IPS DF 6.9 (cell line): ENCODE measurements at regions not wholly inside any gene's neighbourhood (a gene's known extent, or its start where the extent isn't known, plus 50 kb on each side); places are given as distances from the start of the nearest gene placed in this dataset.

Experiments
- DNase-seq: peaks from one replicate; pipeline ENCODE4 v3.0.0-alpha.2; 2013; ENCODE audit warnings: low read depth, low spot score
- H3K27ac ChIP-seq: one replicate; pipeline ENCODE4 v1.5.1; 2013; ENCODE audit warnings: low read length, control low read depth
- H3K27me3 ChIP-seq: 2 replicates; pipeline ENCODE4 v1.6.1; 2013; ENCODE audit warnings: mild to moderate bottlenecking, low read length; ENCODE audit not compliant: control insufficient read depth, insufficient read depth
- H3K36me3 ChIP-seq: 2 replicates; pipeline ENCODE4 v1.6.1; 2013; ENCODE audit warnings: low read length; ENCODE audit not compliant: control insufficient read depth, insufficient read depth
- H3K4me1 ChIP-seq: 2 replicates; pipeline ENCODE4 v1.6.1; 2013; ENCODE audit warnings: low read length; ENCODE audit not compliant: control insufficient read depth, insufficient read depth
- H3K4me3 ChIP-seq: 2 replicates; pipeline ENCODE4 v1.5.1; 2013; ENCODE audit warnings: mild to moderate bottlenecking, low read length
- H3K9me3 ChIP-seq: 2 replicates; pipeline ENCODE4 v1.6.1; 2013; ENCODE audit warnings: low read length, inconsistent platforms; ENCODE audit not compliant: control insufficient read depth, insufficient read depth
- WGBS: extraction: QIAGEN DNeasy Blood & Tissue Kit; methylation state at CpG from one replicate; pipeline ENCODE4 v1.1.7; 2013; ENCODE audit warnings: mixed read lengths, missing lambda C conversion rate; ENCODE audit not compliant: insufficient read length, insufficient coverage; 5-methylcytosine and 5-hydroxymethylcytosine counted together

DNA sequence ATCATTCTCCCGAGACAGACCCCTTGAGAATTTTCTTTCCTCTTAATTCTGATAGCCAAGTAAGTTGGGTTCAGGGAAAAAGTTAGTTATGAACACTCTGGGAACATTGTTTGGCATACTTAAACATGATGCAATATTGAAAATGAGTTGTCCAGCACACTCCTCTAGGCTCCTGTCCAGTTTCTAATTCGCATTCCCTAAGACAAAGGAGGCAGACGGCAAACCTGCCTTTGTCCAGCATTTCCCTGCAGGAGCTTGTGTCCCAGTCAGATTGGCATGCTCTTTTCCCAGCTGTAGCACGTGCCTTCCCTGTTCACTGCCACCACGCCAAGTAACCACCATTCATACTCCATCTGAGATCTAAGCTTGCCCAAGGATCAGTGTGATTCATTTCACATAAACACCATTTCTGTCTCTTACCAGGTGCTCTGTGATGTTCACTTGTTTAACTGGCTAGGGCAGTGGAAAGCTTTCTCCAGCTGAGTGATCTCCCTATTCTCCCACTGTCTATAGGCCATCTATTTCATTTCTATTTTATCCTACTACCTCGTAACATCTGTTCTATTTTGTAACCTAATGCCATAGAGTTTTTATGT is 150.0 kb upstream of the EPB41L3 start:
- H3K27me3 ChIP-seq = no peaks in the 10 kb centered on the region
- H3K4me1 ChIP-seq = no peaks in the 10 kb centered on the region
- H3K36me3 ChIP-seq = no peaks in the 10 kb centered on the region
- no peaks in the 10 kb centered on the region for H3K9me3 ChIP-seq
- DNase-seq = no peak
- no peak overlapping the region for H3K27ac ChIP-seq
- no CpG with 5 or more reads among the region's 6 CpGs for WGBS
- no peak overlapping the region for H3K4me3 ChIP-seq

DNA sequence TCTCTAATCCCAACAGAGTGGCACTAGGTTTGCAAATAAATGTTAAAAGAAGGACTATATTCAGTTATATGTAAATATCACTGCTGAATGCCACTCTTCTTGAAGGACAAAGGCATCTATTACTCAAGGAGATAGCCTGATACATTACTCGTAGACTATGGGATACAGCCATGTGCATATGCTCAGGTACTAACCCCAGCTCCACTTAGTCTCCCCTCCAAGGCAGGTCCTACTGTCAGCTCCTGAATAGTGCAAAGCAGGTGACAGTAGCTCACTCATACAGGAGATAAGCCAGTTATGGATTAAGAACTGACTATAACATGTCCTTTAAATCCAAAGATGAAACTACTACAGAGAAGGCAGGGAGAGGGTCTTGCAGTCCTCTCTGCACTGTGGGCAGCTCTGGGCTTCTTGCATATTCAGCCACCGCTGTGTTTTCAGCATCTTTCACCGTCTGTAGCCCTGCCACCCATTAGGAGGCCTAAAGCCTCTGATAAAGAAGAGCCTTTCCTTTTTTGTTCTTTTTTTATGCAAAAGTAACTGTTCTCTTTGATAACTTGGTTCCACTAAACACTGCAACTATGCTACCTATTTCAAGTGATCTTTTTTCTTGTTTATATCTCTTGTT is 135.1 kb upstream of the EPB41L3 start:
- Histone ChIP-seq H3K4me1 (peaks cover 5% of the 10 kb centered on the region; the same call in 1 of the 2 replicates), H3K9me3 (no peaks in the 10 kb centered on the region), H3K27ac (no peak overlapping the region), H3K36me3 (no peaks in the 10 kb centered on the region), H3K27me3 (no peaks in the 10 kb centered on the region), H3K4me3 (no peak overlapping the region)
- no CpG with 5 or more reads among the region's 3 CpGs for WGBS
- DNase-seq = no peak

- Histone ChIP-seq H3K4me1 (peaks cover 5% of the 10 kb centered on the region; the same call in 1 of the 2 replicates), H3K27ac (no peak overlapping the region), H3K27me3 (no peaks in the 10 kb centered on the region), H3K4me3 (no peak overlapping the region), H3K36me3 (no peaks in the 10 kb centered on the region), H3K9me3 (no peaks in the 10 kb centered on the region)
- no peak for DNase-seq
- WGBS = no CpG with 5 or more reads among the region's 3 CpGs
Observed at GRCh38 chr18:5678278-5678677, 134.5 kb upstream of the EPB41L3 start.

- no CpG with 5 or more reads among the region's 2 CpGs for WGBS
- H3K27ac ChIP-seq = no peak overlapping the region
- no peaks in the 10 kb centered on the region for H3K9me3 ChIP-seq
- no peaks in the 10 kb centered on the region for H3K36me3 ChIP-seq
- no peak for DNase-seq
- peaks cover 1% of the 10 kb centered on the region; the same call in 1 of the 2 replicates for H3K4me1 ChIP-seq
- no peaks in the 10 kb centered on the region for H3K27me3 ChIP-seq
- H3K4me3 ChIP-seq = no peak overlapping the region
Observed at GRCh38 chr18:5673616-5674015, 129.8 kb upstream of the EPB41L3 start.

DNA sequence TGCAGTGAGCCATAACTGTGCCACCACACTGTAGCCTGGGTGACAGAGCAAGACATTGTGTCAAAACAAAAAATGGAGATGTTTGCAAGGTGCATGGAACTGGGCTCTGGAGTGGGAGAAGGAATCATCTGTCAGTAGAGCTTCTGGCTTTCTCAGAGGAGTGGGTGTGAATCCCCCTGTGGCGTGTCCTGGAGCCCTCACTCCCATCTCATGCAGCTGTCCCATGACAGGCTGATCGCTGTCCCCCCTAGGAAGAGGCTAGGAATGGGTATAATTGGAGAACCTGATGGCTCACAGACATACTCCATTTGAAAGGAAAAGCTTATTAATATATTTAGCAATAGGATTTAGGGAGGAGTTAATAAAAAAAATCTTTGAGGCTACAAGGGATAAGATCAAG is 125.8 kb upstream of the EPB41L3 start:
- Histone ChIP-seq H3K27me3 (no peaks in the 10 kb centered on the region), H3K4me1 (no peaks in the 10 kb centered on the region), H3K4me3 (no peak overlapping the region), H3K36me3 (no peaks in the 10 kb centered on the region), H3K27ac (no peak overlapping the region), H3K9me3 (no peaks in the 10 kb centered on the region)
- no CpG with 5 or more reads among the region's 2 CpGs for WGBS
- no peak for DNase-seq

DNA sequence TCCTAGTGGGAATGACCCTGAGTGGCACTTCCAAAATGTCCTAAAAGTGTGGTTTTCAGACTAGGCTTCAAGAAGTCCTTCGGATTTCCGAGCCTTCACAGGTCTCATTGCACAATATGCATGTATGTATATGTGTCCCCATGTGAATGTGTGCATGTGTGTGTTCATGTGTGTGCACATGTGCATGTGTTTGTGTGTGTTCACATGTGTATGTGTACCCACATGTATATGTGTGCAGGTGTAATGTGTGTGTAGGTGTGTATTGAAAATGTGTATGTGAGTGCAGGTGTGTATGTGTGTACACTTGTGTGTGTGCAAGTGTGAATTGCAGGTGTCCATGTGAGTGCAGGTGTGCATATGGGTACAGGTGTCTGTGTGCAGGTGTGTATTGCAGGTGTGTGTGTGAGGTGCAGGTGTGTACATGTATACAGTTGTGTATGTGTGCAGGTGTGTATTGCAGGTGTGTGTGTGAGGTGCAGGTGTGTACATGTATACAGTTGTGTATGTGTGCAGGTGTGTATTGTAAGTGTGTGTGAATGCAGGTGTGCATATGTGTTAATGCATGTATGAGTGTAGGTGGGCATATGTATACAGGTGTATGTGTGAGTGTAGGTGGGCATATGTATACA is 124.4 kb upstream of the EPB41L3 start:
- DNase-seq = no peak
- H3K27ac ChIP-seq = no peak overlapping the region
- no peaks in the 10 kb centered on the region for H3K9me3 ChIP-seq
- no peaks in the 10 kb centered on the region for H3K27me3 ChIP-seq
- H3K4me3 ChIP-seq = no peak overlapping the region
- no peaks in the 10 kb centered on the region for H3K36me3 ChIP-seq
- no peaks in the 10 kb centered on the region for H3K4me1 ChIP-seq
- WGBS = no CpG with 5 or more reads among the region's 2 CpGs

DNA sequence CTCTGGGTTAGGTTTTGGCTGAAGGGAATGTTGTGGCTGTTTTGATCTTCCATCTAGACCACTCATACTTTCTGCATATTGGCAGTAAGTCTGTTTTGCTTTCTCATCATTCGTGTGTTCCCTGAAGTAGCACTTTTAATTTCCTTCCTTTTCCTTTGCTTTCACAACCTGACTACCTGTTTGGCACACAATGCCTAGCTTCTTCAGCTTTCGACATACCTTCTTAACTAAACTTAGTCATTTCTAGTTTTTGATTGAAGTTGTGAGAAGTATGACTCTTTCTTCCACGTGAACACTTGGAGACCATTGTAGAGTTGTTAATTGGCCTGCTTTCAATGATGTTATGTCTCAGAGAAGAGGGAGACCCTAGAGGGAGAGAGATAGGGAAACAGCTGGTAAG is 123.6 kb upstream of the EPB41L3 start:
- Histone ChIP-seq H3K9me3 (no peaks in the 10 kb centered on the region), H3K36me3 (no peaks in the 10 kb centered on the region), H3K27ac (no peak overlapping the region), H3K27me3 (no peaks in the 10 kb centered on the region), H3K4me3 (no peak overlapping the region), H3K4me1 (no peaks in the 10 kb centered on the region)
- no CpG with 5 or more reads among the region's 3 CpGs for WGBS
- no peak for DNase-seq

- H3K36me3 ChIP-seq = no peaks in the 10 kb centered on the region
- H3K27ac ChIP-seq = no peak overlapping the region
- H3K27me3 ChIP-seq = no peaks in the 10 kb centered on the region
- no peak for DNase-seq
- H3K9me3 ChIP-seq = no peaks in the 10 kb centered on the region
- no peak overlapping the region for H3K4me3 ChIP-seq
- WGBS = no CpG with 5 or more reads among the region's 3 CpGs
- H3K4me1 ChIP-seq = no peaks in the 10 kb centered on the region
Observed at GRCh38 chr18:5662586-5663090, 118.8 kb upstream of the EPB41L3 start.

GRCh38 chr18:5661179-5661578 is 117.4 kb upstream of the EPB41L3 start:
- WGBS = no CpG with 5 or more reads among the region's 1 CpG
- no peak for DNase-seq
- H3K4me3 ChIP-seq = no peak overlapping the region
- H3K9me3 ChIP-seq = no peaks in the 10 kb centered on the region
- no peak overlapping the region for H3K27ac ChIP-seq
- H3K36me3 ChIP-seq = no peaks in the 10 kb centered on the region
- no peaks in the 10 kb centered on the region for H3K27me3 ChIP-seq
- H3K4me1 ChIP-seq = no peaks in the 10 kb centered on the region

- Histone ChIP-seq H3K36me3 (no peaks in the 10 kb centered on the region), H3K4me1 (no peaks in the 10 kb centered on the region), H3K27me3 (no peaks in the 10 kb centered on the region), H3K4me3 (no peak overlapping the region), H3K9me3 (no peaks in the 10 kb centered on the region), H3K27ac (no peak overlapping the region)
- no CpG with 5 or more reads among the region's 3 CpGs for WGBS
- no peak for DNase-seq
Observed at GRCh38 chr18:5653802-5654201, 110.0 kb upstream of the EPB41L3 start.
